Astrocyte of the cerebellum (primary cell): ENCODE measurements at regions not wholly inside any gene's neighbourhood (a gene's known extent, or its start where the extent isn't known, plus 50 kb on each side); places are given as distances from the start of the nearest gene placed in this dataset.

ENCODE experiments used
- DNase-seq: peaks from one replicate; pipeline ENCODE4 v3.0.0-alpha.2; 2011; ENCODE audit warnings: low read depth
- H3K4me3 ChIP-seq: 2 replicates; pipeline ENCODE4 v1.5.1; 2011; ENCODE audit warnings: mild to moderate bottlenecking, low read depth, low read length, moderate library complexity
- in situ Hi-C: cut with HindIII; loops from 2 replicates; pipeline ENCODE4 v1.10.0; 2017; ENCODE audit warnings: low sequenced_read_pairs
- TF ChIP-seq, protein P1 (sequence below): IDR thresholded peaks from 2 replicates; pipeline ENCODE4 v1.5.1; 2012; ENCODE audit warnings: low read length, low read depth, moderate library complexity, mild to moderate bottlenecking; ENCODE audit errors: missing control alignments

DNA sequence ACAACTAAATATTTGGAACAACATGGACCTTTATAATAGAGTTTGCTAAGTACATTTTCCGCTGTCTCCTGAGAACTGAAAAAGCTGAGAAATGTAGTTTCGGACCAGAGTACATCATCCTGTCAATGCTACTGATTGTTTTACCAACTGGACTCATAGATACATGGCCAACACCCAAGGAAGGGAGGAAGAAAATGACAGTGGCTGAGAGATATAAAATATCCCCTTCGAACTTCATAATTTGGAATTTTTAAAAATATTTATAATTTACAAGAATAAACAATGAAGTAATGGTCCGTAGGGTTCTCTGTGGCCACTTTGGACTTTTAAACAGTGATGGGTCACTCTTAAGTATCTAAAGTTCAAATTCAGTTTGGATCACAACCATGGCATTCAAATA, 1042.7 kb downstream of the MCTP2 start:
- TF ChIP-seq, protein P1, sequence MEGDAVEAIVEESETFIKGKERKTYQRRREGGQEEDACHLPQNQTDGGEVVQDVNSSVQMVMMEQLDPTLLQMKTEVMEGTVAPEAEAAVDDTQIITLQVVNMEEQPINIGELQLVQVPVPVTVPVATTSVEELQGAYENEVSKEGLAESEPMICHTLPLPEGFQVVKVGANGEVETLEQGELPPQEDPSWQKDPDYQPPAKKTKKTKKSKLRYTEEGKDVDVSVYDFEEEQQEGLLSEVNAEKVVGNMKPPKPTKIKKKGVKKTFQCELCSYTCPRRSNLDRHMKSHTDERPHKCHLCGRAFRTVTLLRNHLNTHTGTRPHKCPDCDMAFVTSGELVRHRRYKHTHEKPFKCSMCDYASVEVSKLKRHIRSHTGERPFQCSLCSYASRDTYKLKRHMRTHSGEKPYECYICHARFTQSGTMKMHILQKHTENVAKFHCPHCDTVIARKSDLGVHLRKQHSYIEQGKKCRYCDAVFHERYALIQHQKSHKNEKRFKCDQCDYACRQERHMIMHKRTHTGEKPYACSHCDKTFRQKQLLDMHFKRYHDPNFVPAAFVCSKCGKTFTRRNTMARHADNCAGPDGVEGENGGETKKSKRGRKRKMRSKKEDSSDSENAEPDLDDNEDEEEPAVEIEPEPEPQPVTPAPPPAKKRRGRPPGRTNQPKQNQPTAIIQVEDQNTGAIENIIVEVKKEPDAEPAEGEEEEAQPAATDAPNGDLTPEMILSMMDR = no peak
- H3K4me3 ChIP-seq = no peak overlapping the region
- in situ Hi-C loops = no loop called here
- DNase-seq = no peak

DNA sequence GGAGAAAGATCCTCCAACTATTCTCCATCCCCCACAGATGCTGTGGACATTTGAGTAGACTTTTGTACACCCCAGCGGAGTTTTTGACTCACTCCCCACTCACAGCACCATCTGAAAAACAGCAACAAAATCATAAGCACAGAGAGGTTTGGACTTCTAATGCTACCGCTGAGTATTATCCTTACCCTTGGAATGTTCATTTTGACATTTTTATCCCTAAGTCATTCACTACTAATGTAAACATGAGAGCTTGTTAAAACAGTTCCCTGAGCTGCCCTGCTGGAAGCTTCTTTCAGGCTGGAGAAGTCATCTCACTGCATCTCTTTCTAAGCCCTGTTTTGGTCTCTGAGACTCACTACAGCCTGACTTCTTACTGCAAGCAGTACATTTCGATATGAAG, 1045.9 kb downstream of the MCTP2 start:
- DNase-seq = no peak
- in situ Hi-C loops = no loop called here
- no peak overlapping the region for H3K4me3 ChIP-seq
- TF ChIP-seq, protein P1 = no peak

DNA sequence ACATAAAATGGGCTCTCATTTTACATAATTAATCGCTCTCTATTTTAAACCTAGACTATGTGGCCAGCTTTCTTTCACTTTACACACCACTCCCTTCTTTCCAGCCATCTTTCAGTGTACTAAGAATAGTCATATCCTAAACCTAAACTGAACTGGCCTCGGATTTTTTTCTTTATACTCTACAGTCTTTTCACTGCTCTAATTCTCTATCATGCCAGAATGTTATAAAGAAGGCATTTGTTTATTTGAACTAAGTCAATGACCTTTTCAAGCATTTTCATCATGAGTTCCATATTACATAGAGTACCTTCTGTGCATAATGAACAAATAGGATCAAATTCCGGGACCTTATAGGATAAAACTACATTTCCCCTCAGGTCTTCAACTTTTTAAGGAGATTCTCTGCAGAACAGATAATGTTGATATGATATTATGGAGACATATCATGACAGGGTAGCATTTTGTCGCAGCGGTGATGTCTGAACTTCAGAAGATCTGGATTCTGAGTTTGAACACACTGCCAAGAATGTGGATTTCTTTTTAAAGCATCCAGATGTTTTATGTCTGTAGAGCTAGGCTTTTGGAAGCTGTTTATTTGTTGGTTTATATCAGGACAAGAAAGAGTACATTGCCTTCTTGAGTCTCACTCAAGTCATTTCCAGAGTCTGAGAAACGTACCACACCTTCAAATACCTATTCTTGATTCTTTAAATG, 1047.3 kb downstream of the MCTP2 start:
- H3K4me3 ChIP-seq = no peak overlapping the region
- in situ Hi-C loops = no loop called here
- TF ChIP-seq, protein P1 = no peak
- no peak for DNase-seq

DNA sequence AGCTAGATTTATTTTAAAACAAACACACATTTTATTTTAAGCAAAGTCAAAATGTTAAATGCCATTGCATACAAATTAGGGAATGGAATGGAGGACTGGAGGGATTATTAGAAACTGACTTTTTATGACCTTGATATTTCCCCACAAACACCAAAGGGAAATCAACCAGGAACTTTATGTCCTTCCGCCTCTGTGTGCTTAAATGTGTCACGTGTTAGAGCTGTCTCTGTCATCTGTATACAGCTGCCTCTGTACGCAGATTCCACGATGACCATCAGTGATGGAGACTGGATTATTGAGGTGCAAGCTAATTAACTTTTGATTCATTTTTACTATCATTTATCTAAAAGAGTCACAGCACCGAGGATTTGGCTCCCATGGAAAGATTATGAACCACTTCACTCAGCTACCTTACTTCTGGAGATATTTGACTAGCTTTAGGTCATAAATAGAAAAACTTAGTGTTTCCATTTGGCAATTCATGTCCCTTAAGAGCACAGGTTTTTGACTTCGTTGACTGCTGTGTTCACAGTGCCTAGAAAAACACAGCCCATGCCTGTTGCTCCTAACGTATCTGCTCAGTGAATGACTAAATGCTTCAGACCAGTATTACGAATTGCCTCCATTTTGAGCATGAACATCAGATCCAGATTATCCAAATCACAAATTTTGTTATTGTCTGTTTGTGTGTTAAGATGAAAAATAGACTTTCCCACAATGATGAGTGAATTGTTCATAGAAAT, 1048.1 kb downstream of the MCTP2 start:
- no peak for DNase-seq
- TF ChIP-seq, protein P1 = no peak
- in situ Hi-C loops = no loop called here
- no peak overlapping the region for H3K4me3 ChIP-seq

DNA sequence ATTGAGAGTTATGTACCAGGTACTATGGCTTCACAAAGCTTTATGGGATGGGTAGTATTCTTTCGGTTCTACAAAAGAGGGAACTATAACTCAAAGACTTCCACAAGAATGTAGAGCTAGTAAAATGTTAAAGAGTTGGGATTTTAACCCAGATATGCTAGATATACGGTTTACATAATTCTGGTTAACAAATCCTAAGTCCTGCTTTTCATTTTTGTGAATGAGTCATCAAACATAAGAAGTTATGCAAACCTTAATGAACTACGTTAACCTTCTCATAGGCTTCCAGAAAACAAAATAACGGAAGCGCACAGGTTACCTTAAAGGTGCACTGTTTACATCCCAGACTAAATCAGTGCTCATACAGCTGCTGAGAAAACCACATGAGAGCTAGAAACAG, 1049.3 kb downstream of the MCTP2 start:
- DNase-seq = no peak
- in situ Hi-C loops = no loop called here
- TF ChIP-seq, protein P1 = no peak
- H3K4me3 ChIP-seq = no peak overlapping the region

DNA sequence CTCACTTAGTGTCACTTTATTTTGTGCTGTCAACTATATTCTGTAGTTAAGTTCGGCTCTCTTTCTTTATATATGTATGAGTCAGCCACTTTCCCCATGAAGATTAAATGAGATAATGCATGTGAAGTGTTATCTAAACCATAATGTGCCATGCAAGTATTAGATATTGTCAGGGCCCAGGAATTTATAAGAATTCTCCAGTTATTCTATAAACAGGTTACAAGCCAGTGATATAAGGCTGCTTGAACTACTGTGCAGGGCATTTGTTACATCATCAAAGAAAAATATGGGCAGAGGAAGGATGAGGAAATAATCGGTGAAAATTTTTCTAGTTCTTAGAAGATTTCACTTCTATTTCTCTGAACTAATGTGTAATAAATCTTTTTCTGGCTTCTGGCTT, 1049.0 kb upstream of the NR2F2 start:
- in situ Hi-C loops = no loop called here
- TF ChIP-seq, protein P1 = no peak
- H3K4me3 ChIP-seq = no peak overlapping the region
- DNase-seq = no peak
